CD14-positive monocyte (primary cell): ENCODE measurements at regions not wholly inside any gene's neighbourhood (a gene's known extent, or its start where the extent isn't known, plus 50 kb on each side); places are given as distances from the start of the nearest gene placed in this dataset.
A peak's percentile ranks its signal among the peaks of the same experiment; 100 is the strongest.

Source experiments
- DNase-seq, 3 donors: peaks; one replicate each; pipeline ENCODE4 v3.0.0-alpha.2; 2011 to 2022
- H2AFZ ChIP-seq: 2 replicates; pipeline ENCODE4 v1.6.0; 2012; ENCODE audit warnings: mild to moderate bottlenecking, low read depth, low read length, inconsistent platforms; ENCODE audit not compliant: insufficient read depth, poor library complexity, severe bottlenecking
- H3K27ac ChIP-seq, 2 donors: 1 replicate in 1 of 2; 2 replicates in 1 of 2; pipeline ENCODE4 v1.5.1; 2012 to 2013; ENCODE audit warnings: low read length in 2 of 2, control low read depth in 1 of 2, inconsistent platforms in 1 of 2, low read depth in 1 of 2, mild to moderate bottlenecking in 1 of 2
- H3K27me3 ChIP-seq, 2 donors: one replicate each; pipeline versions ENCODE4 v1.6.0 to v1.6.1; 2011 to 2013; ENCODE audit warnings: low read length in 2 of 2; ENCODE audit not compliant: control insufficient read depth in 2 of 2, insufficient read depth in 2 of 2
- H3K36me3 ChIP-seq, 2 donors: replicated peaks in 1 of 2; 1 replicate in 1 of 2; 2 replicates in 1 of 2; pipeline versions ENCODE4 v1.5.1 to v1.6.1; 2012 to 2013; ENCODE audit warnings: low read length in 2 of 2, control low read depth in 1 of 2, inconsistent platforms in 1 of 2, mild to moderate bottlenecking in 1 of 2; ENCODE audit not compliant: insufficient read depth in 2 of 2, control insufficient read depth in 1 of 2
- H3K4me1 ChIP-seq, 2 donors: 1 replicate in 1 of 2; 2 replicates in 1 of 2; pipeline versions ENCODE4 v1.5.1 to v1.6.1; 2012 to 2013; ENCODE audit warnings: low read length in 2 of 2, control low read depth in 1 of 2, inconsistent platforms in 1 of 2, mild to moderate bottlenecking in 1 of 2, moderate library complexity in 1 of 2; ENCODE audit not compliant: insufficient read depth in 2 of 2, control insufficient read depth in 1 of 2
- H3K4me2 ChIP-seq: replicated peaks from 2 replicates; pipeline ENCODE3; 2012; ENCODE audit warnings: low read length, moderate library complexity, mild to moderate bottlenecking; ENCODE audit not compliant: poor library complexity, severe bottlenecking; ENCODE audit errors: extremely low read depth
- H3K4me3 ChIP-seq, 3 experiments: fragments of 200-600 bp in 1 of 3; sonication (generic) in 1 of 3; replicated peaks in 1 of 3; 1 replicate in 2 of 3; 2 replicates in 1 of 3; pipeline ENCODE4 v1.5.1; 2011 to 2013; ENCODE audit warnings: low read length in 3 of 3, mild to moderate bottlenecking in 3 of 3, control low read depth in 2 of 3, low read depth in 2 of 3, inconsistent platforms in 1 of 3, moderate library complexity in 1 of 3
- H3K79me2 ChIP-seq: 2 replicates; pipeline ENCODE4 v1.6.0; 2012; ENCODE audit warnings: mild to moderate bottlenecking, control low read depth, inconsistent platforms, low read length, moderate library complexity; ENCODE audit not compliant: insufficient read depth
- H3K9ac ChIP-seq: 2 replicates; pipeline ENCODE4 v1.6.0; 2017; ENCODE audit warnings: low read length, mild to moderate bottlenecking; ENCODE audit not compliant: insufficient read depth, poor library complexity, severe bottlenecking
- H3K9me3 ChIP-seq, 2 donors: replicated peaks in 1 of 2; 1 replicate in 1 of 2; 2 replicates in 1 of 2; pipeline versions ENCODE4 v1.5.1 to v1.6.1; 2012 to 2013; ENCODE audit warnings: low read length in 2 of 2, control low read depth in 1 of 2; ENCODE audit not compliant: control insufficient read depth in 1 of 2, insufficient read depth in 1 of 2
- H4K20me1 ChIP-seq: 2 replicates; pipeline ENCODE4 v1.6.0; 2012; ENCODE audit warnings: mild to moderate bottlenecking, low read length, control low read depth, moderate library complexity; ENCODE audit not compliant: insufficient read depth
- H3K27ac Mint-ChIP-seq, 7 donors: one replicate each; pipeline ENCODE4 v1.8.0; 2020; ENCODE audit warnings: mild to moderate bottlenecking in 7 of 7, mixed read lengths in 7 of 7, moderate library complexity in 6 of 7, inconsistent platforms in 2 of 7
- H3K27me3 Mint-ChIP-seq, 3 donors: one replicate each; pipeline ENCODE4 v1.8.0; 2021 to 2022; ENCODE audit warnings: low read depth in 3 of 3, mild to moderate bottlenecking in 3 of 3, mixed read lengths in 3 of 3, moderate library complexity in 3 of 3, inconsistent platforms in 1 of 3
- H3K36me3 Mint-ChIP-seq, 2 donors: one replicate each; pipeline ENCODE4 v1.8.0; 2020; ENCODE audit warnings: mixed read lengths in 2 of 2, inconsistent platforms in 1 of 2, mild to moderate bottlenecking in 1 of 2
- H3K4me1 Mint-ChIP-seq: one replicate; pipeline ENCODE4 v1.8.0; 2020; ENCODE audit warnings: mild to moderate bottlenecking, mixed read lengths
- H3K4me3 Mint-ChIP-seq, 2 donors: one replicate each; pipeline ENCODE4 v1.8.0; 2020; ENCODE audit warnings: mild to moderate bottlenecking in 2 of 2, mixed read lengths in 2 of 2, moderate library complexity in 1 of 2
- H3K9me3 Mint-ChIP-seq, 7 donors: one replicate each; pipeline ENCODE4 v1.8.0; 2020 to 2022; ENCODE audit warnings: mixed read lengths in 7 of 7, mild to moderate bottlenecking in 6 of 7, moderate library complexity in 6 of 7, inconsistent platforms in 2 of 7
- WGBS: methylation state at CpG from one replicate; pipeline ENCODE4 v1.1.5; 2013; ENCODE audit warnings: missing lambda C conversion rate; ENCODE audit not compliant: insufficient coverage; 5-methylcytosine and 5-hydroxymethylcytosine counted together
- intact Hi-C, 2 donors: fragments of 100-400 bp; cut with micrococcal nuclease; formaldehyde crosslinking; loops; one replicate each; pipeline versions ENCODE4 v1.15.0 to v1.15.1; 2023
- TF ChIP-seq, protein P1 (sequence below): fragments of 200-600 bp; IDR thresholded peaks from one replicate; pipeline ENCODE4 v1.8.0; 2022; ENCODE audit warnings: antibody characterized with exemption, mild to moderate bottlenecking

DNA sequence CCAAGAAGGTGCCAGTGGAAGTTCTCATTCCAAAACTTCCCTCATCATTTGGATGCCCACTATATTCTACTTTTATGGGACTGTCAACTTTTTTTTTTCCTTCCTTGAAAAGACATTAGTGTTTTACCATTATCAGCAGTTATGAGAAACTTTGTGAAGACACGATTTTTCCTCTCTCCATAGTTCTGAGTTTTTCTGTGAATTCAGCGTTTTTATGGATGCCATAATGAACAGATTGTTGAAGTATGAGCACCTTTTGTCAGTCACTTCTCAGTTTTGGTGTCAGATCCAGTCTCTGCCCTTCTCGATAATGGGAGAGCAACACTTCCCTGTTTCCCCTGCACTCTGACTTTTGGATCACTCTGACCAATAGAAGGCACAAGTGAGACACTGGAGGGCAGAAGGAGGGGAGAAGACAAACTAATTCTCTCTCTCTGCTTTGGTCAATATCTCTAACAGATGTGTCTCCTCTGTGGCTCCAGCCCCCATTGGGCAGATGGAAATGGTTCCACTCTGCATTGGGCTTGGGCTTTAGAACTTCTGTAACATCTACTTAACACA is 53.5 kb upstream of the FN1 start:
- Mint-ChIP-seq H3K4me1 (peaks cover 19% of the 10 kb centered on the region), H3K9me3 (peaks cover 0 to 7% (median 0%) of the 10 kb centered on the region in 7 donors), H3K36me3 (no peaks in the 10 kb centered on the region), H3K27me3 (peaks cover 0 to 7% (median 2%) of the 10 kb centered on the region in 3 donors), H3K27ac (no peak overlapping the region), H3K4me3 (no peak overlapping the region)
- Histone ChIP-seq H3K9me3 (no peaks in the 10 kb centered on the region), H2AFZ (no peak overlapping the region), H4K20me1 (no peaks in the 10 kb centered on the region), H3K4me1 (peaks cover 19 to 20% of the 10 kb centered on the region in 2 donors), H3K9ac (no peak overlapping the region), H3K27me3 (no peaks in the 10 kb centered on the region), H3K79me2 (no peaks in the 10 kb centered on the region), H3K4me3 (no peak overlapping the region), H3K27ac (no peak overlapping the region), H3K4me2 (no peak overlapping the region), H3K36me3 (no peaks in the 10 kb centered on the region)
- no CpG with 5 or more reads among the region's 3 CpGs for WGBS
- no peak for DNase-seq
- intact Hi-C loops = no loop called here
- TF ChIP-seq, protein P1, sequence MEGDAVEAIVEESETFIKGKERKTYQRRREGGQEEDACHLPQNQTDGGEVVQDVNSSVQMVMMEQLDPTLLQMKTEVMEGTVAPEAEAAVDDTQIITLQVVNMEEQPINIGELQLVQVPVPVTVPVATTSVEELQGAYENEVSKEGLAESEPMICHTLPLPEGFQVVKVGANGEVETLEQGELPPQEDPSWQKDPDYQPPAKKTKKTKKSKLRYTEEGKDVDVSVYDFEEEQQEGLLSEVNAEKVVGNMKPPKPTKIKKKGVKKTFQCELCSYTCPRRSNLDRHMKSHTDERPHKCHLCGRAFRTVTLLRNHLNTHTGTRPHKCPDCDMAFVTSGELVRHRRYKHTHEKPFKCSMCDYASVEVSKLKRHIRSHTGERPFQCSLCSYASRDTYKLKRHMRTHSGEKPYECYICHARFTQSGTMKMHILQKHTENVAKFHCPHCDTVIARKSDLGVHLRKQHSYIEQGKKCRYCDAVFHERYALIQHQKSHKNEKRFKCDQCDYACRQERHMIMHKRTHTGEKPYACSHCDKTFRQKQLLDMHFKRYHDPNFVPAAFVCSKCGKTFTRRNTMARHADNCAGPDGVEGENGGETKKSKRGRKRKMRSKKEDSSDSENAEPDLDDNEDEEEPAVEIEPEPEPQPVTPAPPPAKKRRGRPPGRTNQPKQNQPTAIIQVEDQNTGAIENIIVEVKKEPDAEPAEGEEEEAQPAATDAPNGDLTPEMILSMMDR = no peak

DNA sequence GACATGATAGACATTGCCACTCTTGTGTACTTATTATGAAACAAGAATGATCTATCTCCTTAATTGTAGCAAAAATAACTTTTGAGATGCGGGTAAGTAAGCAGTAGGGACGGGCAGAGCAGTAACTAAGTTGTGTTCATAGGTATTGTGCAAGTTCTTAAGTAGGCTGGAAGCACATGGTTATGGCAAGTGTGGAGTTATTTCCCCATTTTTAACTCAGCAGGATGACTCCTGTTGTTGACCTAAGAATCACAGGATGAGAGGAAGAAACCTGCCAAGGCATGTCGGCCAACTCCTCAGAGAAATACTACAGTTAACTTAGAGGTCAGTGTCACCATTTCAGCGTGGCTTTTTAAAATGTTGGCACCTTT is 51.1 kb upstream of the FN1 start:
- H3K4me1 ChIP-seq = peaks cover 10% of the 10 kb centered on the region in 2 donors
- intact Hi-C loops = no loop called here
- H3K4me3 ChIP-seq = no peak overlapping the region
- H3K4me2 ChIP-seq = no peak overlapping the region
- Mint-ChIP-seq H3K27me3 (peaks cover 2 to 8% (median 2%) of the 10 kb centered on the region in 3 donors), H3K4me1 (peaks cover 9% of the 10 kb centered on the region), H3K4me3 (no peak overlapping the region), H3K36me3 (no peaks in the 10 kb centered on the region), H3K27ac (peak overlapping the region in 4 of 7 donors; percentile 42 to 77 (median 60)), H3K9me3 (peaks cover 0 to 7% (median 0%) of the 10 kb centered on the region in 7 donors)
- peak overlapping the region in 1 of 2 donors; percentile 6 for H3K27ac ChIP-seq
- no peaks in the 10 kb centered on the region for H3K9me3 ChIP-seq
- no peaks in the 10 kb centered on the region for H3K79me2 ChIP-seq
- H3K36me3 ChIP-seq = no peaks in the 10 kb centered on the region
- no peaks in the 10 kb centered on the region for H4K20me1 ChIP-seq
- TF ChIP-seq, protein P1 = no peak
- peaks cover 0 to 3% of the 10 kb centered on the region in 2 donors for H3K27me3 ChIP-seq
- 0% methylated on average over 1 of the region's 4 CpGs for WGBS
- peak; percentile 52 to 76 (median 73) for DNase-seq
- no peak overlapping the region for H3K9ac ChIP-seq
- H2AFZ ChIP-seq = no peak overlapping the region
